GM12891 (cell line): ENCODE measurements at regions not wholly inside any gene's neighbourhood (a gene's known extent, or its start where the extent isn't known, plus 50 kb on each side); places are given as distances from the start of the nearest gene placed in this dataset.

ENCODE experiments used
- DNase-seq: peaks from one replicate; pipeline ENCODE4 v3.0.0; 2011; ENCODE audit warnings: low spot score; ENCODE audit not compliant: insufficient read length
- FAIRE-seq: peaks from 2 replicates; lab custom pipeline; 2011; peaks lifted over from hg19 to GRCh38; lab: Jason Lieb, UNC
- PAX5 ChIP-seq: IDR thresholded peaks from 2 replicates; pipeline ENCODE4 v1.6.1; 2011; ENCODE audit warnings: low read length, moderate library complexity, mild to moderate bottlenecking; ENCODE audit not compliant: insufficient read depth, severe bottlenecking
- POLR2A ChIP-seq: IDR thresholded peaks from 2 replicates; pipeline ENCODE4 v1.6.1; 2011; ENCODE audit warnings: low read depth, low read length, control low read depth
- POLR2AphosphoS5 ChIP-seq: IDR thresholded peaks from 2 replicates; pipeline ENCODE4 v1.6.1; 2011; ENCODE audit warnings: low read depth, low read length, control low read depth
- POU2F2 ChIP-seq: IDR thresholded peaks from 2 replicates; pipeline ENCODE4 v1.6.1; 2011; ENCODE audit warnings: low read depth, mild to moderate bottlenecking, control low read depth, low read length, moderate library complexity
- SPI1 ChIP-seq: IDR thresholded peaks from 2 replicates; pipeline ENCODE4 v1.6.1; 2011; ENCODE audit warnings: low read depth, low read length, control low read depth
- TAF1 ChIP-seq: IDR thresholded peaks from 2 replicates; pipeline ENCODE4 v1.6.1; 2011; ENCODE audit warnings: low read depth, low read length, control low read depth

DNA sequence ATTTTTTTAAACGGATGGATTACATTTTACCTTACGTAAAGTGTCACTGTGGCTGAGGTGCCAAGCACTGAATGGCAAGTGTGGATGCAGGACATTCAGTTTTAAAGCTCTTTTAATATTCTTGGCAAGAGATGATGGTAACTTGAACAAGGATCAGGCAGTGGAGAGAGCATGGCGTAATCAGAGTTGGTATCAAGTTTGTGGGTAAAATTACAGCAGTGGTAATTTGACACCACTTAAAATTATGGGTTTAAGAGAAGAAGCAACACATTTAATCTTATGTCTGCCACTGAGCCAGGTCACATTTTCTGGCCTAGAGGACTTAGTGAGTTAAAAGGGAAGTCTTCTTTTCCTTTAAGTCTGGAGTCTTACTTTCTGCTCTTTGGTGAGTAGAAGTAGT is 100.5 kb downstream of the NAA11 start:
- TF ChIP-seq TAF1 (no peak), POLR2A (no peak), SPI1 (no peak), POLR2AphosphoS5 (no peak), POU2F2 (no peak), PAX5 (no peak)
- DNase-seq, result no peak
- FAIRE-seq, result no peak

DNA sequence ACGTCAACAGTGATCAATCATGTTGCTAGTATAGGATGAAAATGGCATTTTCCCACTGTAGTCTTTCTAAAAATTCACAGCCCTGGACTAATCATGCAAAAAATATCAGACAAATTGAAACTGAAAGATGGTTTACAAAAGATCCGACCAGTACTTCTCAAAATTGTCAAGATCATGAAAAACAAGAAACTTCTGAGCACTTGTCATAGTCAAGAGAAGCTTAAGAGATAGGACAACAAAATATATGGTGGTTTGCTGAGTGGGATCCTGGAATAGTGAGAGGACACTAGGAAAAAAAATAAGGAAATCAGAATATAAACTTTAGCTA is 101.1 kb downstream of the NAA11 start:
- DNase-seq, result no peak
- TF ChIP-seq PAX5, result no peak
- no peak for TF ChIP-seq POLR2AphosphoS5
- TF ChIP-seq POU2F2, result no peak
- no peak for TF ChIP-seq POLR2A
- no peak for TF ChIP-seq SPI1
- no peak for TF ChIP-seq TAF1
- FAIRE-seq, result no peak

DNA sequence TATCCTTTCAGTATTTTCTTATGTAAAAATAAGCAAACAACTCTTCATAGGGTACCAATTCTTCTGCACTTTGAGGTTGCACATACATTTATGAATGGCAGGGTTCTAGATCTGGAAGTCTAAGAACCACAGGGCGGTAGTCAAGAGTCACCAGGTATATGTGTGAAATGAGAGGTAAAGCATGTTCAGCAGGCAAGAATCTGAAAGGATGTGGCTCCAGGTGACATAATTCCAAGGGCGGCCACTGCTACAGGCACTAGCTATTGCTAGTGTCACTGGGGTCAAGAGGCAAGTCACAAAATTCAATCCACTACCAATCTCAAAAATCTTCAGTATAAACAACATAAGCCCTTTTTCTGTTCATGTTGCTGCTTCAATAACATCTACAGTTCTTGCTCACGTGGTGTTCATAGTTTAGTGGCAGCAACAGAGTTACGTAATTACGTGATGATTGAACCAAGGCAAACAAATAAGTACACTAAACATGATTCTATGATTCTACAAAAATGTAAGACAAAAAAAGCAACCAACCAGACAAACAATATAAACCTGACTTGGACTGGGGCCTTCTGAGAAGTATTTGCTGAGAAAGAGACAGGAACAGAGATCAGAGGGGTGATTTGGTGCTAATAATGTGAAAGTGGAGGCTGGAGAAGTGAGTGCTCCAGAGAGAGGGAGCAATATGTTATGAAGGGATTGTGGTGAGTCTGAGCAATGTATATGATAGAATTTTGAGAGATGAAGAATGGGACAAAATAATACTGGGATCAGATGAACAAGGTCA is 101.7 kb downstream of the NAA11 start:
- DNase-seq (no peak), FAIRE-seq (no peak)
- no peak for TF ChIP-seq POU2F2
- no peak for TF ChIP-seq POLR2A
- no peak for TF ChIP-seq POLR2AphosphoS5
- no peak for TF ChIP-seq PAX5
- no peak for TF ChIP-seq SPI1
- no peak for TF ChIP-seq TAF1

DNA sequence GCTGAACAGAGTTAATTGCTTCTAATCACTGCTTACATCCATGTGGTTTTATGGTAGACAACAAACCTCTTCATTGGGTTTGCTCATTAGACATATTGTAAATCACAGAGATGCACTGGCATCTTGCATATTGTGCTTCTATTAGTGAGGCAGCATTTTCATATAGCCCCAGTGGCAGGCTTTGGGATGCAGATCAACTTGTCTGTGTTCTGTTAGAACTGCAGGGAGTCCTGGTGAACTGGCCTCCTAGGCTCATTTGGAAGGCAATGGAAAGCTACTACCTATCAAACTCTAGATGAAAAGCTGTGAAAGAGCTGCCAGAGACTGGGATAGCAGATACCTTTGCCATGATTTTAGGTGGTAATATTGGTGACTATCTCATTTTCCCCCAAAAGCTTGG is 108.8 kb downstream of the NAA11 start:
- no peak for TF ChIP-seq SPI1
- no peak for TF ChIP-seq TAF1
- TF ChIP-seq POU2F2, result no peak
- no peak for TF ChIP-seq POLR2AphosphoS5
- no peak for TF ChIP-seq POLR2A
- TF ChIP-seq PAX5, result no peak

DNA sequence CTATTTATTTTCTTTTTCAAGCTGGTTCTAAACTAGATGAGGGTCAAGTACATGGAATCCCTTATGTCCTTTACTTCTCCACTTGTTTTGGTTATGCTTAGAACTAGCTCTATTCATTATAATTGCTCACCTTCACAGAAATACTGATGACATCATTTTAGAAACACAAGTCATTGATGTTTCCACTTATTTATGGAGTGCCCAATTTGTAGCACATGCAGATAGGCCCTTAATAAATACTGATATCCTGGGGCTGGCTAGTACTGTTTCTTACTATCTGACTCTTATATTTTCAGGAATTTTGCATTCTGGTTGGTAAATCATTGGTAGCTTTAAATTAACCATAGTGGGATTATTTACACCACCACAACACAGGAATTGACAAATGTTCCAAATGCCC is 112.2 kb downstream of the NAA11 start:
- TF ChIP-seq TAF1 (no peak), POU2F2 (no peak), POLR2AphosphoS5 (no peak), PAX5 (no peak), SPI1 (no peak), POLR2A (no peak)
- FAIRE-seq (no peak), DNase-seq (no peak)

More for the DNA sequence above, 108.8 kb downstream of the NAA11 start:
- FAIRE-seq, result no peak
- DNase-seq, result no peak

DNA sequence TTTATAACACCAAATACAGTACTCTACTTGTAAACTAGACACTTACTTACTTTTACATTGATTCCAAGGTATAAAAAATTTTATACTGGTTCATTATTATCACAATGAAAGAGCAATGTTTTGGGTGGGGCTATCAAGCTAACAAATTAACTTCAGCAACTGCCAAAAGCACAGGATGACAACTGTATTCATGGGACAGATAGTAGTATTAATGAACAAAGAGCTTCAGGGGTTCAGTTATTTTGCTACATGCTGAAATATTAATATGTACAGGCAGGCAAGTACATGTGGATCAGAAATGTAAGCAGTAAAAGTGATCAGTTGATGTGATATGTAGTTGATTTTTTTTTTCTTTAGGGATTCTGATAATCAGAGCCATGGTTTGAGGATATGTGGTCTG is 112.9 kb downstream of the NAA11 start:
- no peak for FAIRE-seq
- TF ChIP-seq POLR2AphosphoS5, result no peak
- no peak for TF ChIP-seq SPI1
- TF ChIP-seq POU2F2, result no peak
- no peak for DNase-seq

DNA sequence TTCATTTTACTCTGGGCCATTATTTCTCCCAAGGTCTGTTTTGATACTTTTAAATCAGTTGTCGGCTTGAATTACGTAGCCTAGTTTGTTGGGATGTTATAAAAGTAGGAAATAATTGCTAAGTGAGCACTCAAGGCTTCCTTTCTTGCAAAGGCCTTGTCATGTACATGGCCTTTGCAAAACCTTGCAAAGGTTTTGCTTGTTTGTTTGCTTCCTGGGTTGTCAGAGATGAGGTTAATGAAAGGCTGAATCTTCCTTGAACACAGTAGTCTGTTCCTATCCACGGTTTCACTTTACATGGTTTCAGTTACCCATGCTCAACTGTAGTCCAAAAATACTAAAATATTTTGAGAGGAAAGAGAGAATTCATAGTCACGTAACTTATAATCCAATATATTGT is 113.5 kb downstream of the NAA11 start:
- TF ChIP-seq POU2F2 (no peak), TAF1 (no peak), PAX5 (no peak), POLR2AphosphoS5 (no peak), POLR2A (no peak), SPI1 (no peak)
- DNase-seq, result no peak
- no peak for FAIRE-seq

DNA sequence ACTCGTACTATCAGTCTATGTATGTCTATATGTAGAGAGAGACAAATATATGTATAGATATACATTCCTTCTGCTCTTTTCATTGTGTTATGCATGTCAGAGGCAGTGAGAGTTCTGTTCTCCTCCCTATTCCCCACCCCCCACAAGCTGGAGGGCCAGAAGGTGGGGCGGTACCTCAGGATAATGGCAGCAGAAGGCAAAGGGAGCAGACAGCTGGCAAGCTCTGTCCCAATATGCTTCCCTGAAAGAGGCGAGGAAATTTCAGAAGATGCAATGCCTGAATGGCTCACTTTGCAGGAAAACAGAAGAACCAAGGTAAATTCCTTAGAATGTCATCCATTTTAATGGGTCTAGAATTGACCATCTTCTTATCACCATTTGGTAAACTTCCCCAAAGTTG is 114.4 kb downstream of the NAA11 start:
- FAIRE-seq (no peak), DNase-seq (no peak)
- TF ChIP-seq POLR2AphosphoS5 (no peak), SPI1 (no peak), POLR2A (no peak), POU2F2 (no peak), TAF1 (no peak), PAX5 (no peak)

DNA sequence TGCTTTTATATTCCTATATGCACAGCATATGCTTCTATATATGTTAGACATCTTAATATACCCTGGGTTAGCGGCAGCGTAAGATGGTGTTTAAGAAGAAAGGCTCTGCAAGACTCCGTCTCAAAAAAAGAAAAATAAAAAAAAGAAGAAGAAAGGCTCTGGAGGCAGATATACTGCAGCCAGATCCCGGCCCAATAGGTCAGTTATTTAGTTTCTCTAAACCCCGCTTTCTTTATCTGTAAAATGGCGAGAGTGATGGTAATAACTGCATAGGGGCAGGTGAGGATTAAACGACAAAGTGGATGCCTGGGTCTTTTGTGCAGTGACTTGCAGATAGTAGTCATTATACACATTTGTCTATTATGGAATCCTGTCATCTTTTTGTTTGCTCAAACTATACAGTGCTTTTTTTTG is 115.2 kb downstream of the NAA11 start:
- TF ChIP-seq PAX5, result no peak
- TF ChIP-seq SPI1, result no peak
- TF ChIP-seq POLR2AphosphoS5, result no peak
- TF ChIP-seq TAF1, result no peak
- TF ChIP-seq POLR2A, result no peak
- TF ChIP-seq POU2F2, result no peak
- DNase-seq, result no peak
- FAIRE-seq, result no peak
